ENCODE measurements at regions not wholly inside any gene's neighbourhood (a gene's known extent, or its start where the extent isn't known, plus 50 kb on each side); places are given as distances from the start of the nearest gene placed in this dataset.

DNA sequence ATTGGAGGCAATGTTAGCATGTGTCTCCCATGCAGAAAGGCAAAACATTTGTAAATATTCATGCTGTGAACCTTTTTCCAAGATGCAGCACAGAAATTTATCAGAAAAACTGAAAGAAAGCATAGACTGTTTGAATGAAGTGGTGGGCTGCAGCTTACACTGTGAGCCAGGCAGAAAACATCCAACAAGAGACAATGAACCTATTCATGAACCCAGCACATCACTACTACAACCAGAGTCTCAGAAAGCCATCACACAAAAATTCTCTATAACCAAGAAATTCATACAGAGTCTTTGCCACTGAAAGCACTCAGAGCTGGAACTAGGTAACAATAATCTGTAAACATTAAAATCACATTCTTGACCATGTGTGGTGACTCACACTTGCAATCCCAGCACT is 448.9 kb downstream of the UQCRFS1 start:
- Mint-ChIP-seq H3K9me3 (peaks cover 12% of the 10 kb centered on the region), H3K36me3 (ENCODE audit: low read depth) (no peaks in the 10 kb centered on the region), H3K4me1 (ENCODE audit: low read depth) (no peaks in the 10 kb centered on the region), H3K27ac (no peak overlapping the region), H3K27me3 (no peaks in the 10 kb centered on the region), H3K4me3 (no peak overlapping the region)
- DNase-seq = no peak
- no peak for ATAC-seq
- CTCF ChIA-PET = no interaction called here
- TF ChIP-seq, protein P1, sequence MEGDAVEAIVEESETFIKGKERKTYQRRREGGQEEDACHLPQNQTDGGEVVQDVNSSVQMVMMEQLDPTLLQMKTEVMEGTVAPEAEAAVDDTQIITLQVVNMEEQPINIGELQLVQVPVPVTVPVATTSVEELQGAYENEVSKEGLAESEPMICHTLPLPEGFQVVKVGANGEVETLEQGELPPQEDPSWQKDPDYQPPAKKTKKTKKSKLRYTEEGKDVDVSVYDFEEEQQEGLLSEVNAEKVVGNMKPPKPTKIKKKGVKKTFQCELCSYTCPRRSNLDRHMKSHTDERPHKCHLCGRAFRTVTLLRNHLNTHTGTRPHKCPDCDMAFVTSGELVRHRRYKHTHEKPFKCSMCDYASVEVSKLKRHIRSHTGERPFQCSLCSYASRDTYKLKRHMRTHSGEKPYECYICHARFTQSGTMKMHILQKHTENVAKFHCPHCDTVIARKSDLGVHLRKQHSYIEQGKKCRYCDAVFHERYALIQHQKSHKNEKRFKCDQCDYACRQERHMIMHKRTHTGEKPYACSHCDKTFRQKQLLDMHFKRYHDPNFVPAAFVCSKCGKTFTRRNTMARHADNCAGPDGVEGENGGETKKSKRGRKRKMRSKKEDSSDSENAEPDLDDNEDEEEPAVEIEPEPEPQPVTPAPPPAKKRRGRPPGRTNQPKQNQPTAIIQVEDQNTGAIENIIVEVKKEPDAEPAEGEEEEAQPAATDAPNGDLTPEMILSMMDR (IDR thresholded peaks at IDR 0.05) = no peak
- intact Hi-C loops (cut with micrococcal nuclease) = no loop called here
- POLR2A ChIA-PET = no interaction called here

DNA sequence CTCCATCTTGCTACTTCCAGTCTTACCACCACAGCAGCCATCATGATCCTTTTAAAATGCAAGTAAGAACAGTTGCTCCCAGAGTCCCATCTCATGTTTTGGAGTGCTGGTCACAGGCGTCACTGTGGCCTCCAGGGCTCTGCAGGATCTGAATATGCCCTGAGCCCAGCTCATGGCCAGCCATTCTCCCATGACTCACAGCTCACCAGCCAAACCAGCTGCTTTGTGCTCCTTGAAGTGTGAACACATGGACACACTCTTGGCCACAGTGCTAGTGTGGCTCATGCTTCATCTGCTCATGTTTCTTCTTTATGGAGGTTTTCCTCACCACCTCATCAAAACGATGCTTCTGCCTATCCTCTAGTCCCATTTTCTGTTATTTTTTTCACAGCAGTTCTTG is 466.5 kb downstream of the UQCRFS1 start:
- CTCF ChIA-PET = interaction anchor here (1.7 kb wide), 1 partner anchor 10 kb away, joined by 5 read pairs; no protein-coding TSS in a partner anchor
- H3K9me3 Mint-ChIP-seq = no peaks in the 10 kb centered on the region

DNA sequence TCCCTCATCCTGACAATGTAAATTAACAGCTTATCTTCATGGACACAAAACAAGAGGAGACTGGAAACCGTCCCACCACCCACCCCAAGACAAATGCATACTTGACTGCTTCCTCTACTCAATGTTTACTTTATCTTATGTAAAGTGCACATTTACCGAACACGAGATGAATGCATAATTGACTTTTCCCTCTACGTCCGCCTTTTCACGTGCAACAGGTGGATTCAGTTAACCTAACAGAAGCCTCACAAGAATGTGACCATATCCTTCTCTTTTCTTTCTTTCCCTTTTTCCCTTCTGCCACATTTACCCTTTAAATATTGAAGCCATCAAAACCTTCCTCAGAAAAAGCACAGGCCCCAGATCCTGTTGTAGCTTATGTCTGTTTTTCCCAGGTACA is 468.0 kb downstream of the UQCRFS1 start:
- DNase-seq = no peak
- ChIA-PET POLR2A (no interaction called here), CTCF (interaction anchor here (0.7 to 1.7 kb wide), 2 partner anchors 8 to 134 kb away, joined by 3 to 5 read pairs; no protein-coding TSS in a partner anchor)
- TF ChIP-seq, protein P1 (IDR thresholded peaks at IDR 0.05) = no peak
- Mint-ChIP-seq H3K9me3 (no peaks in the 10 kb centered on the region), H3K4me1 (ENCODE audit: low read depth) (no peaks in the 10 kb centered on the region), H3K27ac (no peak overlapping the region), H3K27me3 (no peaks in the 10 kb centered on the region), H3K4me3 (no peak overlapping the region), H3K36me3 (ENCODE audit: low read depth) (no peaks in the 10 kb centered on the region)
- intact Hi-C loops (cut with micrococcal nuclease) = no loop called here
- ATAC-seq = no peak

More for the DNA sequence above, 466.5 kb downstream of the UQCRFS1 start:
- TF ChIP-seq, protein P1 (IDR thresholded peaks at IDR 0.05) = no peak
- no peaks in the 10 kb centered on the region for H3K36me3 Mint-ChIP-seq (ENCODE audit: low read depth)
- DNase-seq (no peak), ATAC-seq (no peak)
- POLR2A ChIA-PET = no interaction called here
- H3K27me3 Mint-ChIP-seq = peaks cover 2% of the 10 kb centered on the region
- no peak overlapping the region for H3K27ac Mint-ChIP-seq
- H3K4me1 Mint-ChIP-seq (ENCODE audit: low read depth) = no peaks in the 10 kb centered on the region
- H3K4me3 Mint-ChIP-seq = no peak overlapping the region
- intact Hi-C loops (cut with micrococcal nuclease) = no loop called here

DNA sequence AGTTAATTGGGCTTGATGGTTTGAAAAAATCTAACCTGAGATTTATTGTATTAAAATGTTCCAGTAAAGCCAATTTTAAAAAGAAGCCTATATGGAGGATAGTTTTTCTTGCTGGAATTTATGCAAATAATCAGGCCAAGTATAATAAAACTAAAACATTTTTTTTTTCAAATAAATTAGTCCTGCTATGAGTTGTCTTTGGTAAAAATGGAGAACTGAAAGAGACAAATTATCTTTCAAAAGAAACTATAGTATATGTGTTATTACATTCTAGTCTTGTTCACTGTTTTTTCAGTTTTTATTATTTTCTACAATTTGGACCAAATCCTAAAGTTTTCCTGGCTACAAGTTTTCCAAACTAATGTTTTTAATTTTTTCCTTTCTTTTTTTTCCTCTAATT is 468.9 kb downstream of the UQCRFS1 start:
- H3K27ac Mint-ChIP-seq = no peak overlapping the region
- no peaks in the 10 kb centered on the region for H3K4me1 Mint-ChIP-seq (ENCODE audit: low read depth)
- intact Hi-C loops (cut with micrococcal nuclease) = no loop called here

More for the DNA sequence above, 468.9 kb downstream of the UQCRFS1 start:
- Mint-ChIP-seq H3K4me3 (no peak overlapping the region), H3K9me3 (no peaks in the 10 kb centered on the region), H3K27me3 (no peaks in the 10 kb centered on the region), H3K36me3 (ENCODE audit: low read depth) (no peaks in the 10 kb centered on the region)
- ATAC-seq (no peak), DNase-seq (no peak)
- CTCF ChIA-PET = interaction anchor here (0.7 kb wide), 1 partner anchor 135 kb away, joined by 3 read pairs; no protein-coding TSS in a partner anchor
- POLR2A ChIA-PET = interaction anchor here (0.7 kb wide), 1 partner anchor 636 kb away, joined by 4 read pairs; no protein-coding TSS in a partner anchor
- TF ChIP-seq, protein P1 (IDR thresholded peaks at IDR 0.05) = no peak

Data from activated CD8-positive, alpha-beta T cell treated with anti-CD3 and anti-CD28 coated beads for 36 hours (primary cell).